DND-41 (cell line): ENCODE measurements at regions not wholly inside any gene's neighbourhood (a gene's known extent, or its start where the extent isn't known, plus 50 kb on each side); places are given as distances from the start of the nearest gene placed in this dataset.

Experiments used
- CTCF ChIP-seq: IDR thresholded peaks from 2 replicates; pipeline ENCODE4 v1.5.1; 2012; ENCODE audit warnings: borderline replicate concordance, low read length, moderate library complexity, mild to moderate bottlenecking; ENCODE audit not compliant: poor library complexity, severe bottlenecking; ENCODE audit errors: extremely low read depth
- EZH2 ChIP-seq: IDR thresholded peaks from 3 replicates; pipeline ENCODE4 v1.6.1; 2012; ENCODE audit warnings: borderline replicate concordance, low read depth, mild to moderate bottlenecking, moderate library complexity, low read length, inconsistent platforms; ENCODE audit not compliant: severe bottlenecking

DNA sequence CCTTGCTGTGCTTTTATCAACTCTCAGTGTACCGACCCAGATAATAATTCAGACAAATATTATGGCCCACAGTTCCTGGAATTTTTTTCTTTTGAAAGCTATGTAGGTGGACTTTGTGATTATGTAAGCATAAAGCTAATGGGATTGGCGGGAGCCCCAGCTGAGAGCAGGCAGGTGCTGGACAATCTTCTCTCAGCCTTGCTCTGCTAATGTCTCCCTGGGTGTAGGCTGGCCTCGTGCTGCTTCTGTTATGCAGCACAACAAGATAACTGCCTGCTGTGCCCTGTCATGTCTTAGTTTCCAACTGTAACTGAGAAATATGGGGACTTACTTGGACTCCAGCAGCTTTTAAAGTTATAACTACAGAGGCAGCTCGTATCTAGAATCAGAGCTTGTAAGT lies 415.0 kb downstream of the PDCD6IP start:
- TF ChIP-seq CTCF: no peak
- no peak for TF ChIP-seq EZH2
